D721Med (cell line): ENCODE measurements at regions not wholly inside any gene's neighbourhood (a gene's known extent, or its start where the extent isn't known, plus 50 kb on each side); places are given as distances from the start of the nearest gene placed in this dataset.

Experiments used
- DNase-seq: peaks from one replicate; pipeline ENCODE4 v3.0.0; 2011; ENCODE audit warnings: low spot score; ENCODE audit not compliant: insufficient read length
- FAIRE-seq: peaks from 2 replicates; lab custom pipeline; 2011; peaks lifted over from hg19 to GRCh38; lab: Jason Lieb, UNC
- TF ChIP-seq, protein P1 (sequence below): IDR thresholded peaks from 2 replicates; pipeline ENCODE4 v1.5.1; 2012; ENCODE audit warnings: mild to moderate bottlenecking, control low read depth; ENCODE audit not compliant: insufficient read depth; ENCODE audit errors: missing control alignments

DNA sequence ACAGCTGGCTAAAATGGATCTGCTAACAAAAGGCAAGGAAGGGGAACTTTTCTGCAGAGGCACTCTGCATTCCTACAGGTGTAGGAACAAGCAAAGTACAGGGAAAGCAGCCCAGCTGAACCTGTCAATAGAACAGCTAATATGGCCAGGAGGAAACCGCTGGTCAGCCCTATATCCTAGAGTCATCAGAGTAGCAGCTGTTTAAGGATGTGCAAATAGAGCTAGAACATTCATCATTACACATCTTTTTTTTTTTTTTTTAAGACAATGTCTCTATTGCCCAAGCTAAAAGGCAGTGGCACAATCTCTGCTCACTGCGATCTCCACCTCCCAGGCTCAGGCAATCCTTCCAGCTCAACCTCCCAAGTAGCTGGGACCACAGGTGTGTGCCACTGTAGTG is 163.0 kb downstream of the BTC start:
- FAIRE-seq (no peak), DNase-seq (no peak)
- TF ChIP-seq, protein P1, sequence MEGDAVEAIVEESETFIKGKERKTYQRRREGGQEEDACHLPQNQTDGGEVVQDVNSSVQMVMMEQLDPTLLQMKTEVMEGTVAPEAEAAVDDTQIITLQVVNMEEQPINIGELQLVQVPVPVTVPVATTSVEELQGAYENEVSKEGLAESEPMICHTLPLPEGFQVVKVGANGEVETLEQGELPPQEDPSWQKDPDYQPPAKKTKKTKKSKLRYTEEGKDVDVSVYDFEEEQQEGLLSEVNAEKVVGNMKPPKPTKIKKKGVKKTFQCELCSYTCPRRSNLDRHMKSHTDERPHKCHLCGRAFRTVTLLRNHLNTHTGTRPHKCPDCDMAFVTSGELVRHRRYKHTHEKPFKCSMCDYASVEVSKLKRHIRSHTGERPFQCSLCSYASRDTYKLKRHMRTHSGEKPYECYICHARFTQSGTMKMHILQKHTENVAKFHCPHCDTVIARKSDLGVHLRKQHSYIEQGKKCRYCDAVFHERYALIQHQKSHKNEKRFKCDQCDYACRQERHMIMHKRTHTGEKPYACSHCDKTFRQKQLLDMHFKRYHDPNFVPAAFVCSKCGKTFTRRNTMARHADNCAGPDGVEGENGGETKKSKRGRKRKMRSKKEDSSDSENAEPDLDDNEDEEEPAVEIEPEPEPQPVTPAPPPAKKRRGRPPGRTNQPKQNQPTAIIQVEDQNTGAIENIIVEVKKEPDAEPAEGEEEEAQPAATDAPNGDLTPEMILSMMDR: no peak

DNA sequence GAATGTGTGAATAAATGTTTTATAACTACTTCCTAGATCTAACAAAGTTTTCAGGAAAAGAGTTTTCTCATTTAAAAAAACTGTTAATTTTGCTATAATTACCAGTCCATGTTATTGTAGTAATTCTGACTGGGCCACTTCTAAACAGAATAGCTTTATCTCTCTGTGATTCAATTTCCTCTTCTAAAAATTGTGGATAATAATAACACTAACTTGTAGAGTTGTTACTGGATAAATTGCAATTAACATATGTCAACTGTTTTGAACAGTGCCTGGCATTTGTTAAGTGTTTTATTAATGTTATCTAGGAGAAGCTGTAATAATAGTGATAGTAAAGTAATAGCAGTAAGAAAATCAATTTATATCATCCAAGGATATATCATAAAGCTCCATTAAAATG is 162.3 kb downstream of the BTC start:
- DNase-seq (no peak), FAIRE-seq (no peak)
- TF ChIP-seq, protein P1: no peak

DNA sequence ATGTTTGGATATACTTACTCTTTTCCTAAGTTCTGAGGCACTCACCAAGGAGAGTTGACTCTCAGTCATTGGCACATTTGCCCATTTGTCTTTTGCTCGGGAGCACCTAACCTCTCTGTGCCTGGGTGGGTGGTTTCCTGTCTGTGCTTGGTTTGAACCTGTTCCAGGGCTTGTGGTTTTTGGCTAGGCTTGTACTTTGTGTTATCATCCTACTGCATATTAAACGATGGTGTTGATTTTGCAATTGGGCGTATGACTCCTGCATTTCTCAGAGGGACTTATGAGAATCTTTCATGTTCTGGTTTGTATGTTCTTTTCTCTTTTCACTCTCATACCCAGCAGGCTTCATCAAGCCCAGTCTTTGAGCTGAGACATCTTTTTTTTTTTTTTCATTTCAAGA is 161.7 kb downstream of the BTC start:
- no peak for FAIRE-seq
- TF ChIP-seq, protein P1: no peak
- no peak for DNase-seq

DNA sequence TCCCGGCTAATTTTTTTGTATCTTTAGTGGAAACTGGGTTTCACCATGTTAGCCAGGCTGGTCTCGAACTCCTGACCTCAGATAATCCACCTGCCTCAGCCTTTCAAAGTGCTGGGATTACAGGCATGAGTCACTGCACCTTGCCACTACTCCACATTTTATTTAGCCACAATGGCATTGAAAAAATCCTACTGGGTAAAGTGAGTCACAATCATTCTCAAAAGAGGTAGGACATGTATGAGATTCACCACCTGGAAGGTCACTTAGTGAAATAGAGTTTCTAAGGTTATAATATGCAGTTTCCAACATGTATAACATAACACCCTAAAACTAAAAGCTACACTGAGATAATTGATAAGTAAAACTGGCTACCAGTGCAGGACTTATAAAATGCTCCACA is 159.2 kb downstream of the BTC start:
- FAIRE-seq (no peak), DNase-seq (no peak)
- TF ChIP-seq, protein P1: no peak

DNA sequence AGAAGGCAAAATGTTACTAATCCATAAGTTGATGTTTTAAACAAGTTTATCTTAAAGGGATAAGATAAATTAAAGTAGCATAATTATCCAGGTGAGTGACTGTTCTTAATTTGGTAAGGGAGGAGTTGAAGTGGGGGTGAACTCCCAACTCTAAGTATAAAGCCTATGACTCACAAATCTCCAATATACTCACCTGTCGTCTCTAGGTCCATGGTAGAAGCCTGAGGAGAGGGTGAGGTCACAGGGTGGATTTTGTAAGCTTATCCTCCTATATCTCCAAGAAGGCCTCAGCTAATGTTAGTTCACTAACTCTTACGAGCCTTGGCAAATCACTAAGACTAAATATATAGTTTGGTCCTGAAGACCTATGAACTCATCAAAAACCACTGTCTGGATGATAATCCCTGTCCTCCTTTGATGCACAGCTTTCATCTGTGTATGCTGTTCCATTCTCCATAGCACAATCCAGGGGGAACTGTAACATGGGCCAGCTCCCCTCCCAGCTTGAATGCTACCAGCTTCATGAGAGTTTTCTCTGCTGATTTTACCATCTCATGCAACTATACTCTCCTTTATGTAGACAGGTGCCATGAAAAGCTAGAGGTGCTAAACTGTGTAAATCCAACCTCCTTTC is 158.7 kb downstream of the BTC start:
- DNase-seq (no peak), FAIRE-seq (no peak)
- TF ChIP-seq, protein P1: no peak

DNA sequence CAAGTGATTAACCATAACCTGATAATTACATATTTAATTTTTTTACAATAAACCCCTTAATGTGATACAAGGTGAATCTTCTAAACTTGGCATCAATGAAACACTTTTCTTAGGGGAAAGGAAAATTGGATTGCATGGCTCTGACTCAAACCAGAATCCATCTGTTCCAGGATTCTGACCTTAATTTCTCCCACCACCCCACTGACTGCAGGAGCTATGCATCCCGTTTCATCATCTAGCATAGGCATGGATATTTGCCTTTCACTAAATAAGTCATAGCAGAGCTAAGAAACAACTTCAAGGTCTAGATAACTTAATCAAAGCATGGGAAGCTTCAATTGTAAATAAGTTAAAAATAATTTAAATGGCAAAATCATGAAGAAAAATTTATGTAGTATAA is 156.3 kb downstream of the BTC start:
- TF ChIP-seq, protein P1: no peak
- DNase-seq (no peak), FAIRE-seq (no peak)

DNA sequence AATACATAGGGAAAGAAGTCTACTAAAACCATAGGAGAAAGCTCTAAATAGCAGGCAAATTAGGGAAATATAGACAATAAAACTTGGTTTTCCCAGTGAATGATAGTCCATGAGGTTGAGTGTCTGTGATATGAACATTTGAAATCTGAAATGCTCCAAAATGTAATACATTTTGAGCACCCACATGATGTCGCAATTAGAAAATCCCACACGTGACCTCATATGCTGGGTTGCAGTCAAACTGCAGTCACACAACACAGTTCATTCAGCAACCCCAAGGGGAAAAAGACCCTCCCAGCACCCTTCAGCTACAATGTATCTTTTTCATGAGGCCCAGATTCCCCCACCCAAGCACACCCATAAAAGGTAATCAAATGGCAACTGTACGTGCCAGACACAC is 155.6 kb downstream of the BTC start:
- DNase-seq: no peak
- FAIRE-seq: no peak
- TF ChIP-seq, protein P1: no peak
